ENCODE measurements at regions not wholly inside any gene's neighbourhood (a gene's known extent, or its start where the extent isn't known, plus 50 kb on each side); places are given as distances from the start of the nearest gene placed in this dataset.

DNA sequence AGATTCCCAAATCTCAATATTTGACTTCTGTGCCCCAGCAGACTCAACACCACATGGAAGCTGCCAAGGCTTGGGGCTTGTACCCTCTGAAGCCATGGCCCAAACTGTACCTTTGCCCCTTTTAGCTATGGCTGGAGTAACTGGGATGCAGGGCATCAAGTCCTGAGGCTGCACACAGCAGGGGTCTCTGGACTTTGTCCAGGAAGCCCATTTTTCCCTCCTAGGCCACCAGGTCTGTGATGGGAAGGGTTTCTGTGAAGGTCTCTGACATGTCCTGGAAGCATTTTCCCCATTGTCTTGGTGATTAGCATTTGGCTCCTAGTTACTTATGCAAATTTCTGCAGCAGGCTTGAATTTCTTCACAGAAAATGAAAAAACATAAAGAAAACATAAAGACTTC, 762.3 kb downstream of the GALC start:
- Histone ChIP-seq H3K27ac (no peak overlapping the region), H3K9ac (no peak overlapping the region), H3K4me2 (no peak overlapping the region), H3K9me3 (peaks cover 15% of the 10 kb centered on the region), H3K4me1 (no peaks in the 10 kb centered on the region), H3K27me3 (no peaks in the 10 kb centered on the region), H4K20me1 (no peaks in the 10 kb centered on the region), H3K36me3 (no peaks in the 10 kb centered on the region), H3K4me3 (no peak overlapping the region)
- no peak for TF ChIP-seq Cebpa-rat (IDR thresholded peaks at IDR 0.05)

DNA sequence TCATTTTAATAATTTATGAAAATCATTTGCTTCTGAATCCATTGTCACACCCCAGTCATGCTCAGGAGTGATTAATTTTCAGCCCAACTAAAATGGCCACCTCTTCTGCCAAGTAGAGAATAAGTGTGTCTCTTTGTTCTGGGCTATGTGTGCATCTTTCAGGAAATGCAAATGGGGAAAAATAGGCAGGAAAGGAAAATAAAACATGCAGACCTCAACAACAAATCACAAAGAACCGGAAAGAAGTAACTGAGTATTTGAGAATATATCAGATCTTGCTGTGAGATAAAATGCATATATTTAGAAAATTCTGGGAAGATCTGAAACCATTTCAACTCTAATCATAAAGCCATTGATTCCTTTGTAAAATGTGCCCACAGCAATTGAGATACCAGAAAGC, 763.9 kb downstream of the GALC start:
- peaks cover 15% of the 10 kb centered on the region for H3K9me3 ChIP-seq

DNA sequence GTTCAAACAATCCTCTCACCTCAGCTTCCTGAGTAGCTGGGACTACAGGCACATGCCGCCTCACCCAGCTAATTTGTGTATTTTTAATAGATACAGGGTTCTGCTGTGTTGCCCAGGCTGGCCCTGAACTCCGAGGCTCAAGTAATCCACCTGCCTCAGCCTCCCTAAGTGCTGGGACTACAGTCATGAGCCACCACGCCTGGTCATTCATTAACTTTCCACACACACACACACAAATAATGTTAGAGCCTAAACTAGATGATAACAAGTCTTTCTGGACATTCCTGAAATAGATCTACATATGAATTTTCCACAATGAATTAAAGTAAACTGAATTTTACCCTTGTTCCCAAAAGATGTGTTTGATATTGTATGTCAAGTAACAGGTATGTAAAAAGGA, 776.0 kb downstream of the GALC start:
- Histone ChIP-seq H3K4me3 (no peak overlapping the region), H3K4me2 (no peak overlapping the region), H3K9ac (no peak overlapping the region), H3K36me3 (no peaks in the 10 kb centered on the region), H3K27ac (no peak overlapping the region), H3K27me3 (no peaks in the 10 kb centered on the region), H3K4me1 (no peaks in the 10 kb centered on the region), H3K9me3 (no peaks in the 10 kb centered on the region), H4K20me1 (no peaks in the 10 kb centered on the region)
- TF ChIP-seq Cebpa-rat (IDR thresholded peaks at IDR 0.05), result no peak

More for the DNA sequence above, 763.9 kb downstream of the GALC start:
- Histone ChIP-seq H4K20me1 (no peaks in the 10 kb centered on the region), H3K4me3 (no peak overlapping the region), H3K27ac (no peak overlapping the region), H3K4me1 (no peaks in the 10 kb centered on the region), H3K27me3 (no peaks in the 10 kb centered on the region), H3K4me2 (no peak overlapping the region), H3K36me3 (no peaks in the 10 kb centered on the region), H3K9ac (no peak overlapping the region)
- TF ChIP-seq Cebpa-rat (IDR thresholded peaks at IDR 0.05), result no peak

DNA sequence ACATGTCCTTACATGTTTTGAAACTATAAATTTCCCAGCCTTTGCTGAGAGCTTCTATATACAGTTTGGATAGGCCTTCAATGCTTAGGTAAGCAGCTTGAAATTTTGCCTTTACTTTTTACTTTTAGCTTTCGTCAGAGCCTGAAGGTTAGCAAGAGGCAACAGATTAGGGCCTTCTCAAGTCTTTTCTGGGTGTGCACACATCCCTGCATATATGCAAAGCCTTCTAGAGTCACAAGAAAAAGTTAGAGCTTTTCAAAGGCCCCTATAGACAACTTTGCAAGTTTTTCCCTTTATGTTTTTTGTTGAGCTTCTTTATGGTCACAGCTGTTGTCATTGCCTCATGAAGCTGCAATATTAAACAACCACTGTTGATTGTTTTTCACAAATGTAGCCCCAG, 778.4 kb downstream of the GALC start:
- no peaks in the 10 kb centered on the region for H3K27me3 ChIP-seq

DNA sequence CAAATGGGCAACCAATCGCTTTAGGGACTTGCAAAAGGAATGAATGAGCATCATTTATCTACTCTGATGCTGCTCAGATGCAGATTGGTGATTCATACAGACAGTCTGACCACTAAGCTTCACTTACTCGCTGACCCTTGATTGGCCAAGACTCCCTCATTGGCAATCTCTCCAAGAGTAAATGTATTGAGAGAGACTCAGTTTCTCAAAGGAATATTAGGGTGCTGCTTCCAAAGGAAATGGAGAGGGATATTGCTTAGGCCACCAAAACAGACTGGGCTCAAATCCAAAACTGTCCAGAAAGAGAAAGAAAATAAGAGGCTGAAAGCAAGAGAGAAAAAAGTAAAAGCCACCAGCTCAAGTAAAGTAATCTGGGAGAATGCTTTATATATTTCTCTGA, 785.2 kb downstream of the GALC start:
- no peaks in the 10 kb centered on the region for H3K36me3 ChIP-seq
- H3K27me3 ChIP-seq, result no peaks in the 10 kb centered on the region
- H3K9ac ChIP-seq, result no peak overlapping the region
- H3K4me2 ChIP-seq, result no peak overlapping the region
- H3K4me1 ChIP-seq, result no peaks in the 10 kb centered on the region
- TF ChIP-seq Cebpa-rat (IDR thresholded peaks at IDR 0.05), result no peak
- H3K9me3 ChIP-seq, result no peaks in the 10 kb centered on the region
- H3K27ac ChIP-seq, result no peak overlapping the region
- no peaks in the 10 kb centered on the region for H4K20me1 ChIP-seq
- no peak overlapping the region for H3K4me3 ChIP-seq

More for the DNA sequence above, 778.4 kb downstream of the GALC start:
- H4K20me1 ChIP-seq, result no peaks in the 10 kb centered on the region
- no peak overlapping the region for H3K4me2 ChIP-seq
- H3K27ac ChIP-seq, result no peak overlapping the region
- H3K36me3 ChIP-seq, result no peaks in the 10 kb centered on the region
- TF ChIP-seq Cebpa-rat (IDR thresholded peaks at IDR 0.05), result no peak
- no peaks in the 10 kb centered on the region for H3K4me1 ChIP-seq
- H3K4me3 ChIP-seq, result no peak overlapping the region
- no peaks in the 10 kb centered on the region for H3K9me3 ChIP-seq
- H3K9ac ChIP-seq, result no peak overlapping the region

DNA sequence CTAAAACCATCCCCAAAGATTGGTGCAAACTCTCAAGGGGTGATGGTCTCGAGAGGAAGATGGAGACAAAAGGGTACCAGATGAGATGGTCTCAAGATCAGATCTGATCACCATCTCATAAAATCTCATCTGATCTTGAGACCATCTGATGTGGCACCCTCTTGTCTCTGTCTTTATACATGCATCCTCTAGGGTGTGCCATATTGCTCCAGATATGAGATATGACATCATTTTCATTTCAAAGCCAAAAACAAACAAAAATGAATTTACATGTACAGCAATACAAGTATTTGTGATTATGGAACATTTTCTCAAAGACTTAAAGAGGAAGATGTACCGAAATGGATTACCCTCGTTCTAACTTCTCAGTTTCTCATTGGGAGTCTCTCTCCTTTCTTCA, 787.2 kb downstream of the GALC start:
- Histone ChIP-seq H3K4me1 (no peaks in the 10 kb centered on the region), H4K20me1 (no peaks in the 10 kb centered on the region), H3K9ac (no peak overlapping the region), H3K27me3 (no peaks in the 10 kb centered on the region), H3K27ac (no peak overlapping the region), H3K9me3 (no peaks in the 10 kb centered on the region), H3K4me2 (no peak overlapping the region), H3K4me3 (no peak overlapping the region), H3K36me3 (no peaks in the 10 kb centered on the region)
- no peak for TF ChIP-seq Cebpa-rat (IDR thresholded peaks at IDR 0.05)

DNA sequence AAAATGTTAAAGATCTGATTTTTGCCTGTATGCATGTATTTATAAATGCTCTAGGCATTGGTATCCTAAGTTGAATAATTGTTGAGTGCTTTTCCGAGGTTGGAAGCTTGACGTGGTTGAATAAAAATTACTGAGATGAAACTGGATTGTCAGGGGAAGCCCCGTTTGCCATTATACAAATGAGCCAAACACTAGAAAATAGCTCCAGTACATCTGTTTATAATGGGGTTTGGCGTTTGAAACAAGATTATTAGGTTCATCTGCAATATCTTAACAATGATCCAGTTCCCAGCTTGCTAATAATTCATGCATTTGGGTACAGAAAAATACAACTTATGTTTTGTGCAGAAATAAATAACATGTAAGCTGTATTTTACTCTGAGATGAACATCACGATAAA, 789.6 kb downstream of the GALC start:
- Histone ChIP-seq H3K27ac (no peak overlapping the region), H3K27me3 (no peaks in the 10 kb centered on the region), H3K4me2 (no peak overlapping the region), H3K4me1 (no peaks in the 10 kb centered on the region), H3K4me3 (no peak overlapping the region), H3K9me3 (no peaks in the 10 kb centered on the region), H4K20me1 (no peaks in the 10 kb centered on the region), H3K36me3 (no peaks in the 10 kb centered on the region), H3K9ac (no peak overlapping the region)
- no peak for TF ChIP-seq Cebpa-rat (IDR thresholded peaks at IDR 0.05)

DNA sequence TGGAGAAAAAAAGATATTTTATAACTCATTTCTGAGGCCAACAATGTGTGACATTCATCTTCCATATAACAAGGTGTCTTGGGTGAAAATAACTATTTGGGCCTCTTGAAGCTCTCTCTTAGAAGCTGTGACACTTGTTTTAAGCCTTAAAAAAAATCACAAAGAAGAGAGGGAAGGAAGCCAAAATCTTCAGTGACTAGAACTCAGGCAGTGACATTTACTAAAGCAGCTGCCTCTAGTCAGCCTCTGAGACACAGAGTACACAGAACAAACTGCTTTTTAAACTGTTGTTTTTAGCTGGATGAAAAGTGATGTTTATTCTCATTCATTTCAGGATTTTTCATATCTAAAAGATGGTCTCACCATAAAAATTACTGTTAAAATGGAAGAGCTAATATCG, 793.6 kb downstream of the GALC start:
- Histone ChIP-seq H3K4me2 (no peak overlapping the region), H3K4me1 (no peaks in the 10 kb centered on the region), H3K9me3 (no peaks in the 10 kb centered on the region), H4K20me1 (no peaks in the 10 kb centered on the region), H3K27me3 (no peaks in the 10 kb centered on the region), H3K9ac (no peak overlapping the region), H3K4me3 (no peak overlapping the region), H3K36me3 (no peaks in the 10 kb centered on the region), H3K27ac (no peak overlapping the region)
- TF ChIP-seq Cebpa-rat (IDR thresholded peaks at IDR 0.05), result no peak

DNA sequence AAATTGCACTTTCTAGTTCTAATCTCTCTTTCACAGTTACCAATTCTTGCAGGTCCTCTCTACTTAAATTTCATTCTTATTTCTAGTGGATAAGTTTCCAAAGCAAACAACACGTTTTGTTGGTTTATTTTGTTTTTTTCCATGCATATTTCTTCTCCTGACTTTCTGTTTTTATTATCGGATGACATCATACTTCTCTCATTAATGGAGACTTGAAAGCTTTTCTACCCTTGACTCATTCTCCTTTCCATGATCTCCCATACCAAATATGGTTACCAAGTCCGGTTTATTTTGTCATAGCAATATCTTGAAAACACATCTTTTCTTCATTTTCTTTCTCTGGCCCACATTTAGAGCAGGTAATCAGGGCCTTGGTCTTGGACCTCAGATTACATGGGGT, 796.5 kb downstream of the GALC start:
- TF ChIP-seq Cebpa-rat (IDR thresholded peaks at IDR 0.05), result no peak
- no peak overlapping the region for H3K4me2 ChIP-seq
- H3K36me3 ChIP-seq, result no peaks in the 10 kb centered on the region
- no peak overlapping the region for H3K27ac ChIP-seq
- no peak overlapping the region for H3K9ac ChIP-seq
- no peaks in the 10 kb centered on the region for H4K20me1 ChIP-seq
- H3K4me3 ChIP-seq, result no peak overlapping the region
- H3K4me1 ChIP-seq, result no peaks in the 10 kb centered on the region
- no peaks in the 10 kb centered on the region for H3K27me3 ChIP-seq
- H3K9me3 ChIP-seq, result no peaks in the 10 kb centered on the region

DNA sequence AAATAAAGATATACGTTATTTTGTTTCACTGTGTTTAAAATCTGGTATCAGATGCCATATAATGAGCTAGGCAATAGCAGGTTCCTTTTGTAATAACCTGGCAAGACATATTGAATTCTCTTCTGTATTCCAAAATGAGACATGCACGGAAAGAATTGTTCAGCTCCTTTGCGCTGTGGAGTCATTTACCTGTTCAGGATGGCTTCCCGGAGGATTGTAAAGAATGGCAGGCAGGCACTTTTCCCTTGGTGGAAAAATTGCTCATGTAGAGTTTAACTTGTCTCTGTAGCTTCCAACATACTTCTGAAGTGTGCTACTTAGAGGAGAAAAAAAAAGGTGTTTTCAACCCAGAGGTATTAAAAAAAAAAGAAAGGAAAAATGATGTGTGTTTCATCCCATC, 805.2 kb downstream of the GALC start:
- H3K4me1 ChIP-seq, result no peaks in the 10 kb centered on the region
- no peaks in the 10 kb centered on the region for H3K27me3 ChIP-seq
- no peak for TF ChIP-seq Cebpa-rat (IDR thresholded peaks at IDR 0.05)
- H3K9ac ChIP-seq, result no peak overlapping the region
- H4K20me1 ChIP-seq, result no peaks in the 10 kb centered on the region
- H3K4me3 ChIP-seq, result no peak overlapping the region
- no peak overlapping the region for H3K4me2 ChIP-seq
- no peak overlapping the region for H3K27ac ChIP-seq
- H3K9me3 ChIP-seq, result no peaks in the 10 kb centered on the region
- no peaks in the 10 kb centered on the region for H3K36me3 ChIP-seq

DNA sequence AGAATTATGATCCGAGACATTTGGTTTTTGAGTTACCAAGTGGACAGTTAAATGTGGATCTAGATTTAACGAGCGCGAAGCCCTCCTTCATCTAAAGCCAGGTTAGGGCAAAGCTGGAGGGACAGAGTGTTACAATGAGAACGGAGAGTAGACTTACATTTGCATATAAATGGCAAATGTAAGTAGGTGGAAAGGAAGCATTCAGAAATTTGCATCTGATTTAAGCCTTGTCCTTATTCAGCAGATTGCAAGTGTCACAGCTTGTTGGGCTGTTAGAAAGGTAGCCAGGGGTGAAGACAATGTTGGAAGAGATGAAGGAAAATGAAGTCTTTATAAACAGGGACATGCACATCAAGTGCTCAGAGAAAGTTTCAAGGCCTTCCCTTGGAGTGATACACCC, 806.2 kb downstream of the GALC start:
- Histone ChIP-seq H3K27me3 (no peaks in the 10 kb centered on the region), H4K20me1 (no peaks in the 10 kb centered on the region), H3K4me2 (no peak overlapping the region), H3K36me3 (no peaks in the 10 kb centered on the region), H3K4me1 (no peaks in the 10 kb centered on the region), H3K9me3 (no peaks in the 10 kb centered on the region), H3K27ac (no peak overlapping the region), H3K4me3 (no peak overlapping the region), H3K9ac (no peak overlapping the region)
- no peak for TF ChIP-seq Cebpa-rat (IDR thresholded peaks at IDR 0.05)

Measured in BLaER1 (cell line).